ENCODE measurements at regions not wholly inside any gene's neighbourhood (a gene's known extent, or its start where the extent isn't known, plus 50 kb on each side); places are given as distances from the start of the nearest gene placed in this dataset.

DNA sequence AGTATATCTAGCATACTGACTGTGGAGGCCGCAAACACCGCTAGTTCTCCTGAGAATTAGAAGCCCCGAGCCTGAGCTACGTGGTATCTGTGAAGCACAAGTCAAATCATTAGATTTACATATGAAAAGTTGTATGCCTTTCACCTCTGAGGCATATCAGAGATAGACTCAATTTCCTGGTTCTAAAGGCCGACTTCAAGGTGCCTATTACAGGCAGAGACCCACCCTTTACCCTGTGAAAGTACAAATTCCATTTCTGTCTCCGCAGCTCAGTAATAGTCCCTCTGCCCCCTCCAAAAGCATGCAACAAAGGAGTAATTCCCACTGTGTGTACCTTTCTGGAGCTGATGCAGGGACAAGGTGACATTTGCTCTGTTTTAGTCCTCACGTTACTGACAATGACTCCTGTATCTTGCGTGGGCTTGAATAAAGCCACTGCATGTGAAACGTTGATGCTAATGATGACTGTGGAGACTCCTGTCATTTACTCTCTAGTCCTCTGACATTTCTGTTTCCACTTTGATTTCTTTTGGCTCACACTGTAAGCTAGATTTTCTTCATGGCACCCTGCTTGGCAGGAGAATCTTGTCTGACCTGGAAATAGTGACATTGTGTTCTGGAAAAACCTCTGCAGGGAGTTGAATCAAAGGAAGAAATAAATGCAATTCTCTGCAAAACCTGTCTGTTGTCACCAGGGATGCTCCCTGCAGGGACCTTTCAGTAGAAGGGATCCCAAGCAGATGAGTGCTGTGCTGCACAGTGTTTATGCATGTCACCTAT is 273.2 kb upstream of the EMCN start:
- POLR2A ChIA-PET, result no interaction called here
- Histone ChIP-seq H3K27me3 (replicated peaks; ENCODE audit: control insufficient read depth, insufficient read depth, low read length) (no peaks in the 10 kb centered on the region), H3K4me3 (ENCODE audit: low read depth, low read length) (no peak overlapping the region), H3K9me3 (no peaks in the 10 kb centered on the region), H3K36me3 (ENCODE audit: control insufficient read depth, insufficient read depth, low read length) (no peaks in the 10 kb centered on the region), H3K4me1 (no peaks in the 10 kb centered on the region; the same call in 1 of the 2 replicates)
- CTCF ChIA-PET, result no interaction called here
- DNase-seq, result no peak
- no TSS peak for BruUV-seq (replicated peaks)
- Mint-ChIP-seq H3K27ac (ENCODE audit: unreplicated experiment) (no peak overlapping the region), H3K4me3 (ENCODE audit: unreplicated experiment) (no peak overlapping the region), H3K36me3 (ENCODE audit: insufficient read depth, unreplicated experiment) (no peaks in the 10 kb centered on the region), H3K27me3 (ENCODE audit: insufficient read depth, unreplicated experiment) (no peaks in the 10 kb centered on the region), H3K4me1 (ENCODE audit: low read depth, unreplicated experiment) (no peaks in the 10 kb centered on the region), H3K9me3 (ENCODE audit: unreplicated experiment) (no peaks in the 10 kb centered on the region)
- intact Hi-C loops (cut with micrococcal nuclease; ENCODE audit: unreplicated experiment), result no loop called here
- TF ChIP-seq, protein P1, sequence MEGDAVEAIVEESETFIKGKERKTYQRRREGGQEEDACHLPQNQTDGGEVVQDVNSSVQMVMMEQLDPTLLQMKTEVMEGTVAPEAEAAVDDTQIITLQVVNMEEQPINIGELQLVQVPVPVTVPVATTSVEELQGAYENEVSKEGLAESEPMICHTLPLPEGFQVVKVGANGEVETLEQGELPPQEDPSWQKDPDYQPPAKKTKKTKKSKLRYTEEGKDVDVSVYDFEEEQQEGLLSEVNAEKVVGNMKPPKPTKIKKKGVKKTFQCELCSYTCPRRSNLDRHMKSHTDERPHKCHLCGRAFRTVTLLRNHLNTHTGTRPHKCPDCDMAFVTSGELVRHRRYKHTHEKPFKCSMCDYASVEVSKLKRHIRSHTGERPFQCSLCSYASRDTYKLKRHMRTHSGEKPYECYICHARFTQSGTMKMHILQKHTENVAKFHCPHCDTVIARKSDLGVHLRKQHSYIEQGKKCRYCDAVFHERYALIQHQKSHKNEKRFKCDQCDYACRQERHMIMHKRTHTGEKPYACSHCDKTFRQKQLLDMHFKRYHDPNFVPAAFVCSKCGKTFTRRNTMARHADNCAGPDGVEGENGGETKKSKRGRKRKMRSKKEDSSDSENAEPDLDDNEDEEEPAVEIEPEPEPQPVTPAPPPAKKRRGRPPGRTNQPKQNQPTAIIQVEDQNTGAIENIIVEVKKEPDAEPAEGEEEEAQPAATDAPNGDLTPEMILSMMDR (IDR thresholded peaks at IDR 0.05; ENCODE audit: insufficient read depth in 1 of 2, low read depth in 1 of 2, low read length in 1 of 2, severe bottlenecking in 1 of 2, unreplicated experiment in 1 of 2), result no peak

DNA sequence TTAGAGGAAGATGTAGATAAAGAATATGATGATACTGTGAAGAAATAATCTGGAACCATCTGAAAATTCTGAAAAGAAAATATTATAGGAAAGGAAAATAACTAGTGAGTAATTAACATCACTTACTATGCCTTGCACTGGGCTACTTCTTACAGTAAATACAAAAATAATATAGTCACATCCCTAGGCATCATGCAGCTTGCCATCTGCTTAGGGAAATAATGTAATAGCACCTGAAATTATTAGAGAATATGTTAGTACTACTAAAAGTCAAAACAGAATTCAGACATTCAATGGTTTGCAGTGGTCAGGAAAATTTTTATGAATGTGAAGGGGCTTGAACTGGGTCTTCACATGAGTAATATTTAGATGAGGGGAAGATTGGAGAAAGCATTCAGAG is 272.2 kb upstream of the EMCN start:
- TF ChIP-seq, protein P1 (IDR thresholded peaks at IDR 0.05; ENCODE audit: insufficient read depth in 1 of 2, low read depth in 1 of 2, low read length in 1 of 2, severe bottlenecking in 1 of 2, unreplicated experiment in 1 of 2), result no peak
- H3K27me3 ChIP-seq (replicated peaks; ENCODE audit: control insufficient read depth, insufficient read depth, low read length), result no peaks in the 10 kb centered on the region
- BruUV-seq (replicated peaks), result no TSS peak
- H3K27me3 Mint-ChIP-seq (ENCODE audit: insufficient read depth, unreplicated experiment), result no peaks in the 10 kb centered on the region
- H3K27ac Mint-ChIP-seq (ENCODE audit: unreplicated experiment), result no peak overlapping the region
- H3K4me1 Mint-ChIP-seq (ENCODE audit: low read depth, unreplicated experiment), result no peaks in the 10 kb centered on the region
- H3K36me3 ChIP-seq (ENCODE audit: control insufficient read depth, insufficient read depth, low read length), result no peaks in the 10 kb centered on the region
- no peak overlapping the region for H3K4me3 ChIP-seq (ENCODE audit: low read depth, low read length)
- ChIA-PET POLR2A (no interaction called here), CTCF (no interaction called here)
- intact Hi-C loops (cut with micrococcal nuclease; ENCODE audit: unreplicated experiment), result no loop called here
- no peak for DNase-seq
- no peaks in the 10 kb centered on the region for H3K9me3 ChIP-seq
- no peaks in the 10 kb centered on the region for H3K36me3 Mint-ChIP-seq (ENCODE audit: insufficient read depth, unreplicated experiment)
- H3K9me3 Mint-ChIP-seq (ENCODE audit: unreplicated experiment), result no peaks in the 10 kb centered on the region
- H3K4me3 Mint-ChIP-seq (ENCODE audit: unreplicated experiment), result no peak overlapping the region
- no peaks in the 10 kb centered on the region; the same call in 1 of the 2 replicates for H3K4me1 ChIP-seq

DNA sequence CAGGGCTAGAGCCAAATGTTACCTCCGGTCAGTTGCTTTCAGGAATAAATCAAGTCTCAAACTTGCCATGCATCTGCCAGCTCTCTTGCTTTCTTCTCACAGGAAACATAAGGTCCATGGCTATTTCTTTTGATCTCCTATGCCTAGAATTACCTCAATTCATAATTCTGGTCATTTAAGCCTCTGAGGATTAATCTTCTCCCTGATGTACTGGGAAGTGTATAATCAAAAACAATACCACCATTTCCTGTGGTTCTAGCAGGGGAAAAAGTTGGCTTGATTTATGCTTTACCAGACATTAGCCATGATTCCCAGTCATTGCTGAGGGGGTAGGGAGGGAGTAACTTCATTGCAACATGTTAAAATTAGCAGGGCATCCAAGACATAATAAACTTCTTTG is 268.7 kb upstream of the EMCN start:
- Mint-ChIP-seq H3K27ac (ENCODE audit: unreplicated experiment) (no peak overlapping the region), H3K27me3 (ENCODE audit: insufficient read depth, unreplicated experiment) (no peaks in the 10 kb centered on the region), H3K4me3 (ENCODE audit: unreplicated experiment) (no peak overlapping the region), H3K4me1 (ENCODE audit: low read depth, unreplicated experiment) (no peaks in the 10 kb centered on the region), H3K9me3 (ENCODE audit: unreplicated experiment) (no peaks in the 10 kb centered on the region), H3K36me3 (ENCODE audit: insufficient read depth, unreplicated experiment) (no peaks in the 10 kb centered on the region)
- intact Hi-C loops (cut with micrococcal nuclease; ENCODE audit: unreplicated experiment), result no loop called here
- TF ChIP-seq, protein P1 (IDR thresholded peaks at IDR 0.05; ENCODE audit: insufficient read depth in 1 of 2, low read depth in 1 of 2, low read length in 1 of 2, severe bottlenecking in 1 of 2, unreplicated experiment in 1 of 2), result no peak
- no TSS peak for BruUV-seq (replicated peaks)
- CTCF ChIA-PET, result no interaction called here
- no peak for DNase-seq
- H3K9me3 ChIP-seq, result no peaks in the 10 kb centered on the region
- POLR2A ChIA-PET, result no interaction called here
- no peaks in the 10 kb centered on the region; the same call in 1 of the 2 replicates for H3K4me1 ChIP-seq
- no peak overlapping the region for H3K4me3 ChIP-seq (ENCODE audit: low read depth, low read length)
- no peaks in the 10 kb centered on the region for H3K27me3 ChIP-seq (replicated peaks; ENCODE audit: control insufficient read depth, insufficient read depth, low read length)
- no peaks in the 10 kb centered on the region for H3K36me3 ChIP-seq (ENCODE audit: control insufficient read depth, insufficient read depth, low read length)

Data from Caco-2 (cell line).